PC-9 (cell line): ENCODE measurements at regions not wholly inside any gene's neighbourhood (a gene's known extent, or its start where the extent isn't known, plus 50 kb on each side); places are given as distances from the start of the nearest gene placed in this dataset.

Experiments
- CTCF ChIP-seq: fragments of 200-600 bp; sonication (generic); conservative IDR thresholded peaks from 2 replicates; pipeline ENCODE4 v1.6.1; 2017; ENCODE audit warnings: mixed run types, antibody characterized with exemption, mild to moderate bottlenecking, moderate library complexity
- EZH2 ChIP-seq: fragments of 200-600 bp; sonication (generic); IDR thresholded peaks from 2 replicates; pipeline ENCODE4 v1.8.0; 2017; ENCODE audit warnings: antibody characterized with exemption, low read depth

- TF ChIP-seq CTCF (no peak), EZH2 (no peak)
Measured at GRCh38 chr21:15327637-15328265, 263.0 kb upstream of the NRIP1 start.
